ENCODE measurements at regions not wholly inside any gene's neighbourhood (a gene's known extent, or its start where the extent isn't known, plus 50 kb on each side); places are given as distances from the start of the nearest gene placed in this dataset.

GRCh38 chr7:155405399-155406318, 52.3 kb upstream of the EN2 start:
- TF ChIP-seq POLR2A (IDR thresholded peaks at IDR 0.05) (no peak), CTCF (IDR thresholded peaks at IDR 0.05) (no peak)
- intact Hi-C loops (cut with DNase I; ENCODE audit: low total_unique reads) = no loop called here
- 31 to 33% methylated on average over 21 to 31 of the region's 31 CpGs for WGBS, 2 donors
- no peak overlapping the region for H3K4me3 ChIP-seq (ENCODE audit: low read depth, poor library complexity, severe bottlenecking)
- DNase-seq (ENCODE audit: low spot score in 2 of 2) = no peak

GRCh38 chr7:155407799-155408198, 50.1 kb upstream of the EN2 start:
- no peak for DNase-seq (ENCODE audit: low spot score in 2 of 2)
- 76 to 90% methylated on average over 2 of the region's 2 CpGs for WGBS, 2 donors

More at GRCh38 chr7:155407799-155408198, 50.1 kb upstream of the EN2 start:
- intact Hi-C loops (cut with DNase I; ENCODE audit: low total_unique reads) = no loop called here
- H3K4me3 ChIP-seq (ENCODE audit: low read depth, poor library complexity, severe bottlenecking) = no peak overlapping the region
- TF ChIP-seq POLR2A (IDR thresholded peaks at IDR 0.05) = no peak
- TF ChIP-seq CTCF (IDR thresholded peaks at IDR 0.05) = no peak
